Calu3 (cell line): ENCODE measurements at regions not wholly inside any gene's neighbourhood (a gene's known extent, or its start where the extent isn't known, plus 50 kb on each side); places are given as distances from the start of the nearest gene placed in this dataset.

ENCODE experiments used
- BruUV-seq: library from RNA; stranded (reverse); fragments of 400-500 nt; replicated peaks from 2 replicates; lab custom pipeline; 2021; lab: Mats Ljungman, UMichigan
- CTCF ChIA-PET: fragments of 300-600 bp; sonication (Branson Sonifier 250); formaldehyde crosslinking; loops from one replicate; lab custom pipeline; 2022; ENCODE audit warnings: antibody characterized with exemption; lab: Charles Lee
- DNase-seq: peaks from one replicate; pipeline ENCODE4 v3.0.0; 2022
- H3K27ac Mint-ChIP-seq: one replicate; pipeline ENCODE4 v1.8.0; 2022; ENCODE audit warnings: mixed read lengths; ENCODE audit not compliant: unreplicated experiment
- H3K27me3 Mint-ChIP-seq: one replicate; pipeline ENCODE4 v1.8.0; 2022; ENCODE audit warnings: mixed read lengths; ENCODE audit not compliant: unreplicated experiment
- H3K36me3 Mint-ChIP-seq: one replicate; pipeline ENCODE4 v1.8.0; 2022; ENCODE audit warnings: mild to moderate bottlenecking, moderate library complexity, mixed read lengths; ENCODE audit not compliant: insufficient read depth, unreplicated experiment
- H3K4me1 Mint-ChIP-seq: one replicate; pipeline ENCODE4 v1.8.0; 2022; ENCODE audit warnings: mild to moderate bottlenecking, low read depth, mixed read lengths; ENCODE audit not compliant: unreplicated experiment
- H3K4me3 Mint-ChIP-seq: one replicate; pipeline ENCODE4 v1.8.0; 2022; ENCODE audit warnings: mild to moderate bottlenecking, low read depth, moderate library complexity, mixed read lengths; ENCODE audit not compliant: unreplicated experiment
- H3K9me3 Mint-ChIP-seq: one replicate; pipeline ENCODE4 v1.8.0; 2022; ENCODE audit warnings: low read depth, mixed read lengths; ENCODE audit not compliant: unreplicated experiment
- CTCF ChIP-seq: fragments of 200-600 bp; IDR thresholded peaks from one replicate; pipeline ENCODE4 v1.8.0; 2022; ENCODE audit warnings: antibody characterized with exemption; ENCODE audit not compliant: unreplicated experiment
- intact Hi-C: fragments of 100-400 bp; cut with micrococcal nuclease; formaldehyde crosslinking; loops from one replicate; pipeline ENCODE4 v1.10.0; 2022; ENCODE audit not compliant: unreplicated experiment

- CTCF ChIA-PET: no interaction called here
- no peak for TF ChIP-seq CTCF
- Mint-ChIP-seq H3K4me3 (no peak overlapping the region), H3K9me3 (no peaks in the 10 kb centered on the region), H3K36me3 (no peaks in the 10 kb centered on the region), H3K27me3 (no peaks in the 10 kb centered on the region), H3K4me1 (peaks cover 9% of the 10 kb centered on the region), H3K27ac (no peak overlapping the region)
- no TSS peak for BruUV-seq
- intact Hi-C loops: no loop called here
- no peak for DNase-seq
Measured at GRCh38 chr2:217364224-217364623, 504.4 kb upstream of the TNP1 start.

DNA sequence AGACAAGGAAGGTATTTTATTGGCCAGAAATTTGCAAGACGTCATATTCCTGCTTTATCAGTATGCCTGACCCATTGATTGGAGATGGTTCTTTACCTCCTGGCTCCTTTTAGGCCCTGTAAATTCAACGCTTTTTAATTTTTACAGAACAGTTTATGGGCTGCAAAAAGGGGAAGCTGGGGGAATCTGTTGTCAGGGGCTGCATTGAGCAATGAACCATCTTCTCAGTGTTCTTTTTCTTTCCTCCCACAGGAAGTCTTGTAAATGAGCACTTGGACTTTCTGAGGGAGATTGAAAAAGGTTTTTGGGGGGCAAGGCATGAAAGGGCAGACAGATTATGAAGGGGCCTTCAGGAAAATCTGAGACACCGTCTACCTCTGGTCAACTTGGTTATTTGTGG, 503.6 kb upstream of the TNP1 start:
- TF ChIP-seq CTCF: no peak
- no TSS peak for BruUV-seq
- Mint-ChIP-seq H3K27ac (no peak overlapping the region), H3K27me3 (no peaks in the 10 kb centered on the region), H3K4me3 (no peak overlapping the region), H3K4me1 (peaks cover 9% of the 10 kb centered on the region), H3K9me3 (no peaks in the 10 kb centered on the region), H3K36me3 (no peaks in the 10 kb centered on the region)
- CTCF ChIA-PET: no interaction called here
- intact Hi-C loops: no loop called here
- no peak for DNase-seq

DNA sequence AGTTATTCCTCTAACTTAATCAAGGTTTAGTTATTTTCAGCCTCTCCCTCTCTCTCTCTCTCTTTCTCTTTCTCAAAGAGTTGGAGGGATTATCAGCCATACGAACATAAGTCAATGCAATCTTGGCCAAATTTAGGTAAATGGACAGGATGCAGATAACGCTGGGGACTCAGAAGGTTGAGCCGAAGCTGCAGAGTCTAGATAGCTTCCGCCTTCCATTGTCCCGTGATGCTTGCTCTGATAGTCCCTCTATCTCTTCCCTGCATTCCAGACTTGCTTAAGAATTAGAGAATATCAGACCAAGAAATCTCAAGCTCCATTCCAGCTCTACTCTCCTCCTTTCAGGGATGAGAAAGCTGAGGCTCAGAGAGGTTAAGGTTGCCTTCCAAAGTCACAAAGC, 502.8 kb upstream of the TNP1 start:
- Mint-ChIP-seq H3K4me1 (peaks cover 9% of the 10 kb centered on the region), H3K36me3 (no peaks in the 10 kb centered on the region), H3K4me3 (no peak overlapping the region), H3K9me3 (no peaks in the 10 kb centered on the region), H3K27ac (no peak overlapping the region), H3K27me3 (no peaks in the 10 kb centered on the region)
- intact Hi-C loops: no loop called here
- BruUV-seq: no TSS peak
- no peak for TF ChIP-seq CTCF
- CTCF ChIA-PET: no interaction called here
- no peak for DNase-seq

DNA sequence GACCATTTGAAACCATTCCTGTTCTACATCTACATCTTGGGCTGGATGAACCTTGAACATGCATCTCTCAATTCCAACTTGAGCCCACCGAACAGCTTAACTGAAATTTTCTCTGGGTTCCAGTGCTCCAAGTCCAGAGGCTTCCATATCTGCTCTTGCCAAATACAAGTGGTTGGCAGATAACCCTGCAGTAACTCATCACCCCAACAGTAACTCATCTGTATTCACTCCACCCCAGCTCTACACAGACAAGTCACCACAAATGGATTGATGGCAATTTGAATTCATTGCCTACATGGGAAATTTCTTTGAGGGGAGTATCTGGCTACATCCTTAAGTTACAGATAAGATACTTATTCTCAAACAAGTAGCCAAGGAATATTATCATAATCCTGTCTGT, 502.4 kb upstream of the TNP1 start:
- no peak for TF ChIP-seq CTCF
- Mint-ChIP-seq H3K36me3 (no peaks in the 10 kb centered on the region), H3K27ac (no peak overlapping the region), H3K9me3 (no peaks in the 10 kb centered on the region), H3K4me3 (no peak overlapping the region), H3K27me3 (no peaks in the 10 kb centered on the region), H3K4me1 (peaks cover 9% of the 10 kb centered on the region)
- intact Hi-C loops: no loop called here
- CTCF ChIA-PET: no interaction called here
- DNase-seq: no peak
- BruUV-seq: no TSS peak
